Erythroblast (primary cell): ENCODE measurements at regions not wholly inside any gene's neighbourhood (a gene's known extent, or its start where the extent isn't known, plus 50 kb on each side); places are given as distances from the start of the nearest gene placed in this dataset.
"Not testable (repeated sequence)": the region's sequence is repeated elsewhere in the genome, so short reads cannot be mapped to it uniquely, and the experiment has no call there.

ENCODE experiments used
- DNase-seq, 2 experiments: peaks; one replicate each; lab custom pipeline; 2025; lab: John Stamatoyannopoulos, UW
- GATA1 ChIP-seq: IDR thresholded peaks from 2 replicates; pipeline ENCODE4 v1.6.1; 2011; ENCODE audit warnings: low read depth, mild to moderate bottlenecking, control low read depth, low read length, moderate library complexity
- POLR2A ChIP-seq: IDR thresholded peaks from 2 replicates; pipeline ENCODE4 v1.6.1; 2011; ENCODE audit warnings: mild to moderate bottlenecking, low read length

- TF ChIP-seq POLR2A: no peak
- no peak for TF ChIP-seq GATA1
- DNase-seq: no peak
Measured at GRCh38 chr21:14827468-14827867, 237.3 kb downstream of the NRIP1 start.

GRCh38 chr21:14826630-14827029 is 238.2 kb downstream of the NRIP1 start:
- DNase-seq: no peak
- TF ChIP-seq POLR2A (no peak), GATA1 (no peak)

GRCh38 chr21:14825514-14825974 is 239.3 kb downstream of the NRIP1 start:
- TF ChIP-seq POLR2A (no peak), GATA1 (no peak)
- DNase-seq: no peak

DNA sequence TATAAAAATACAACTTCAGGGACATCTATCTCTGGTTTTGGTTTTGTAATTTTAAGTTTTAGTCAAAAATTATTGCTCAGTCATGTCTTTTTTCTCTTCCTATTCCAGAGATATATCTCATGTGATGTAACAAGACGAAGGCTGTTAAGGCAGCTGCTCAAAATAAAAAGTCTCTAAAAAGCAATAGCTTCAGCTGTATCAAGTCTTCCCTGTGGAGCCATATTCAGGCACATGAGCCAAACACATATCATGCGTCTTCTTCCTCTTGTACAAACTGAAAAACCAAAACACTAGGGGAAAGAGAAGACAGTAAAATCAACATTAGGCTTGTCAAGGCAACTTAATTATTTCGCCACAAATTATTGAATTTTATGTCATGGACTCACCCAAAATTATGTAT is 240.7 kb downstream of the NRIP1 start:
- no peak for DNase-seq
- TF ChIP-seq GATA1: no peak
- TF ChIP-seq POLR2A: no peak

- no peak for TF ChIP-seq GATA1
- no peak for TF ChIP-seq POLR2A
Measured at GRCh38 chr21:14817311-14817710, 247.5 kb downstream of the NRIP1 start.

DNA sequence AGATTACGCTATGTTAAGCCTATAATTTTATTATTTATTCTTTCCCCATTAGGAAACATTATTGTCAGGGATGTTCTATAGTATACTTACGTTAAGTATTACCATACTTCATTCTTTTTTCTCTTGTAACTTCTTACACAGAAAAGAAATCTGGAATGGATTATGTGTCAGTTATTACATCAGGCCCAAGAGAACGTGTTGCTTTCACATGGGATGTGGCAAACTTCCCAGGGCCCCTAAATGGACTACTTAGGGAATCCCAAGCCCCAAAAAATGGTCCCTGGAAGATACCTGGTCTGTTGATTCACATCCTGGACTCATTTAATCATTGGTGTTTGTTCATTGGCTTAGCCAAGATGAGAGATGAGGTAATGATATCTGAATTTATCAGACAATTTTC is 249.8 kb downstream of the NRIP1 start:
- no peak for TF ChIP-seq GATA1
- no peak for DNase-seq

More at GRCh38 chr21:14817311-14817710, 247.5 kb downstream of the NRIP1 start:
- DNase-seq: no peak

GRCh38 chr21:14814282-14814681 is 250.5 kb downstream of the NRIP1 start:
- TF ChIP-seq POLR2A (no peak), GATA1 (no peak)
- DNase-seq: no peak

GRCh38 chr21:14804170-14804569 is 258.1 kb upstream of the SAMSN1 start:
- DNase-seq: not testable (repeated sequence)

DNA sequence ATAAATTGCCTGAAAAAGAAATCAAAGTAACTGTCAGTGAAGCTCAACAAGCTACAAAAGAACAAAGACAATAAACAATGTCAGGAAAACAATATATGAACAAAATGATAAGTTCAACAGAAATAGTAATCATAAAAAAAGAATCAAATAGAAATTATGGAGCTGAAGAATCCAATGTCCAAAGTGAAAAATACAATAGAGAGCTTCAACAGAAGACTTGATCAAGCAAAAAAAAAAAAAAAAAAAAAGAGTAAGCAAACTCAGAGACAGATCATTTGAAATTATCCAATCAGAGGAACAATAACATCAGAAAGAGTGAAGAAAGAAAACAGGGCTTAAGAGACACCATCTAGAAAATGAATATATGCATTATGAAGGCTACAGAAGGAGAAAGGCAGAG is 251.4 kb upstream of the SAMSN1 start:
- DNase-seq: no peak
- TF ChIP-seq GATA1 (no peak), POLR2A (no peak)

GRCh38 chr21:14787312-14787711 is 241.2 kb upstream of the SAMSN1 start:
- DNase-seq: no peak
- TF ChIP-seq POLR2A: no peak

GRCh38 chr21:14785679-14786078 is 239.6 kb upstream of the SAMSN1 start:
- TF ChIP-seq GATA1 (no peak), POLR2A (no peak)
- DNase-seq: no peak

GRCh38 chr21:14773777-14774345 is 227.7 kb upstream of the SAMSN1 start:
- peak; percentile 80 to 86 for DNase-seq
- no peak for TF ChIP-seq GATA1
- no peak for TF ChIP-seq POLR2A

- DNase-seq: no peak
Measured at GRCh38 chr21:14771593-14771992, 225.5 kb upstream of the SAMSN1 start.

DNA sequence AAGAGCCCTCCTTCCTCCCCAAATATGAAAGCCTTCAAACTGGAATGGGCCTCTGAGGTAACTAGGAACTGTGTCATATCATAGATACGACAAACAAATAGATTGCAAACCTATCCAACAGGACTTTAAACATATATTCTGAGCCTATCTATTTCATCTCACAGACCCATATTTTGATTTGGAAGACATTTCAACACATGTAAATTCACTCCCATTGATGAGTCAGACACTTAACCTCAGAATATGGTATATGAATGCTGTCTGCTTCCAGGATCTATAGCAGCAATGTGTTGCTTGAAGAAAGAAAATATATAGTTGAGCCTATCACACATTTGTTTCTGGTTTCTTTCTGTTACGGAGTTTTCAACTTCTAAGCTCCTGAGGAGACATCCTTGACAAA is 221.9 kb upstream of the SAMSN1 start:
- DNase-seq: no peak
- TF ChIP-seq POLR2A (no peak), GATA1 (no peak)

More at GRCh38 chr21:14771593-14771992, 225.5 kb upstream of the SAMSN1 start:
- TF ChIP-seq POLR2A (no peak), GATA1 (no peak)

GRCh38 chr21:14767192-14767852 is 221.2 kb upstream of the SAMSN1 start:
- DNase-seq: no peak
- TF ChIP-seq POLR2A (no peak), GATA1 (no peak)
